HG03064 (cell line): ENCODE measurements at regions not wholly inside any gene's neighbourhood (a gene's known extent, or its start where the extent isn't known, plus 50 kb on each side); places are given as distances from the start of the nearest gene placed in this dataset.

Experiments used
- ATAC-seq: cut with Tn5 transposase; IDR thresholded peaks from one replicate; pipeline ENCODE4 v1.9.1; 2021; ENCODE audit warnings: low read depth; ENCODE audit not compliant: unreplicated experiment

- ATAC-seq: no peak
Observed at GRCh38 chr2:217267758-217268157, 407.9 kb upstream of the TNP1 start.

- ATAC-seq: no peak
Observed at GRCh38 chr2:217263756-217264155, 403.9 kb upstream of the TNP1 start.

GRCh38 chr2:217262911-217263310 lies 403.0 kb upstream of the TNP1 start:
- ATAC-seq: no peak

- ATAC-seq: no peak
Observed at GRCh38 chr2:217261452-217261851, 401.6 kb upstream of the TNP1 start.

GRCh38 chr2:217260441-217261115 lies 400.7 kb upstream of the TNP1 start:
- ATAC-seq: no peak

- no peak for ATAC-seq
Observed at GRCh38 chr2:217258170-217258569, 398.3 kb upstream of the TNP1 start.

GRCh38 chr2:217256251-217256650 lies 396.4 kb upstream of the TNP1 start:
- no peak for ATAC-seq

GRCh38 chr2:217254111-217254510 lies 394.2 kb upstream of the TNP1 start:
- no peak for ATAC-seq

GRCh38 chr2:217252181-217252580 lies 392.3 kb upstream of the TNP1 start:
- ATAC-seq: no peak

GRCh38 chr2:217250013-217250524 lies 390.2 kb upstream of the TNP1 start:
- no peak for ATAC-seq

GRCh38 chr2:217249121-217250012 lies 389.5 kb upstream of the TNP1 start:
- ATAC-seq: no peak

GRCh38 chr2:217248312-217248935 lies 388.6 kb upstream of the TNP1 start:
- peak; percentile 87 for ATAC-seq

- no peak for ATAC-seq
Observed at GRCh38 chr2:217247476-217247875, 387.6 kb upstream of the TNP1 start.

- ATAC-seq: no peak
Observed at GRCh38 chr2:217246108-217246507, 386.2 kb upstream of the TNP1 start.

GRCh38 chr2:217244815-217245214 lies 385.0 kb upstream of the TNP1 start:
- ATAC-seq: no peak

- no peak for ATAC-seq
Observed at GRCh38 chr2:217242947-217243346, 383.1 kb upstream of the TNP1 start.

GRCh38 chr2:217231724-217232123 lies 371.9 kb upstream of the TNP1 start:
- ATAC-seq: no peak

GRCh38 chr2:217231212-217231611 lies 371.3 kb upstream of the TNP1 start:
- no peak for ATAC-seq

- ATAC-seq: no peak
Observed at GRCh38 chr2:217228732-217229131, 368.9 kb upstream of the TNP1 start.

- ATAC-seq: no peak
Observed at GRCh38 chr2:217227794-217228193, 367.9 kb upstream of the TNP1 start.

GRCh38 chr2:217225596-217225995 lies 365.7 kb upstream of the TNP1 start:
- no peak for ATAC-seq
